H9 (cell line): ENCODE measurements at regions not wholly inside any gene's neighbourhood (a gene's known extent, or its start where the extent isn't known, plus 50 kb on each side); places are given as distances from the start of the nearest gene placed in this dataset.

Source experiments
- DNase-seq: peaks from one replicate; pipeline ENCODE4 v3.0.0-alpha.2; 2017
- H2AFZ ChIP-seq: one replicate; pipeline ENCODE4 v1.6.1; 2013; ENCODE audit warnings: mild to moderate bottlenecking, low read length, control low read depth, moderate library complexity
- H2AK5ac ChIP-seq: 2 replicates; pipeline ENCODE4 v1.6.1; 2013; ENCODE audit warnings: low read length, control low read depth, mixed read lengths; ENCODE audit not compliant: insufficient read length
- H2BK120ac ChIP-seq: one replicate; pipeline ENCODE4 v1.6.1; 2013; ENCODE audit warnings: low read depth, mild to moderate bottlenecking, low read length, control low read depth, inconsistent platforms; ENCODE audit not compliant: poor library complexity, severe bottlenecking
- H2BK12ac ChIP-seq: 2 replicates; pipeline ENCODE4 v1.6.1; 2013; ENCODE audit warnings: low read length, control low read depth, mixed read lengths, low read depth; ENCODE audit not compliant: insufficient read length
- H2BK15ac ChIP-seq: 2 replicates; pipeline ENCODE4 v1.6.1; 2013; ENCODE audit warnings: low read depth, low read length, control low read depth
- H2BK20ac ChIP-seq: one replicate; pipeline ENCODE4 v1.6.1; 2013; ENCODE audit warnings: low read depth, mild to moderate bottlenecking, low read length, control low read depth, inconsistent platforms; ENCODE audit not compliant: poor library complexity, severe bottlenecking
- H2BK5ac ChIP-seq: 2 replicates; pipeline ENCODE4 v1.6.1; 2013; ENCODE audit warnings: low read length, control low read depth, mixed read lengths; ENCODE audit not compliant: insufficient read length
- H3K14ac ChIP-seq: 2 replicates; pipeline ENCODE4 v1.6.1; 2013; ENCODE audit warnings: low read length, control low read depth; ENCODE audit not compliant: insufficient read depth
- H3K18ac ChIP-seq: 2 replicates; pipeline ENCODE4 v1.6.1; 2013; ENCODE audit warnings: low read depth, mild to moderate bottlenecking, mixed read lengths, low read length, control low read depth; ENCODE audit not compliant: insufficient read length
- H3K23ac ChIP-seq: 2 replicates; pipeline ENCODE4 v1.6.1; 2013; ENCODE audit warnings: low read length, control low read depth, mixed read lengths, low read depth; ENCODE audit not compliant: insufficient read length
- H3K23me2 ChIP-seq: 2 replicates; pipeline ENCODE4 v1.6.1; 2013; ENCODE audit warnings: low read depth, mild to moderate bottlenecking, mixed read lengths, low read length, control low read depth; ENCODE audit not compliant: insufficient read length, poor library complexity, severe bottlenecking
- H3K27ac ChIP-seq: 2 replicates; pipeline ENCODE4 v1.5.1; 2013; ENCODE audit warnings: low read length, control low read depth, mixed read lengths, low read depth; ENCODE audit not compliant: insufficient read length
- H3K27me3 ChIP-seq: 2 replicates; pipeline ENCODE4 v1.6.1; 2013; ENCODE audit warnings: low read length, control low read depth, inconsistent platforms; ENCODE audit not compliant: insufficient read depth
- H3K4ac ChIP-seq: 2 replicates; pipeline ENCODE4 v1.6.1; 2013; ENCODE audit warnings: low read depth, mild to moderate bottlenecking, control low read depth, inconsistent platforms, low read length, moderate library complexity
- H3K4me1 ChIP-seq: 2 replicates; pipeline ENCODE4 v1.6.1; 2013; ENCODE audit warnings: low read length, control low read depth, inconsistent platforms; ENCODE audit not compliant: insufficient read depth
- H3K4me2 ChIP-seq: 2 replicates; pipeline ENCODE4 v1.6.1; 2013; ENCODE audit warnings: low read length, control low read depth, mixed read lengths; ENCODE audit not compliant: insufficient read length, insufficient read depth
- H3K56ac ChIP-seq: 2 replicates; pipeline ENCODE4 v1.6.1; 2013; ENCODE audit warnings: low read depth, mild to moderate bottlenecking, mixed read lengths, low read length, control low read depth; ENCODE audit not compliant: insufficient read length
- H3K79me1 ChIP-seq: 2 replicates; pipeline ENCODE4 v1.6.1; 2013; ENCODE audit warnings: low read depth, mild to moderate bottlenecking, moderate library complexity, low read length, control low read depth, inconsistent platforms; ENCODE audit not compliant: insufficient read depth, poor library complexity, severe bottlenecking
- H3K79me2 ChIP-seq: 2 replicates; pipeline ENCODE4 v1.6.1; 2013; ENCODE audit warnings: low read length, control low read depth, inconsistent platforms; ENCODE audit not compliant: insufficient read depth
- H3K9ac ChIP-seq: 2 replicates; pipeline ENCODE4 v1.6.1; 2013; ENCODE audit warnings: low read length, control low read depth, mixed read lengths; ENCODE audit not compliant: insufficient read length; ENCODE audit errors: extremely low read depth
- H3K9me3 ChIP-seq: one replicate; pipeline ENCODE4 v1.6.1; 2013; ENCODE audit warnings: low read depth, low read length, inconsistent platforms; ENCODE audit not compliant: control insufficient read depth
- H3T11ph ChIP-seq: one replicate; pipeline ENCODE4 v1.6.1; 2013; ENCODE audit warnings: mild to moderate bottlenecking, low read length, control low read depth, inconsistent platforms
- H4K20me1 ChIP-seq: one replicate; pipeline ENCODE4 v1.6.1; 2013; ENCODE audit not compliant: control insufficient read depth, insufficient read length, insufficient read depth
- H4K5ac ChIP-seq: 2 replicates; pipeline ENCODE4 v1.6.1; 2013; ENCODE audit warnings: low read depth, mild to moderate bottlenecking, mixed read lengths, low read length, control low read depth; ENCODE audit not compliant: insufficient read length
- H4K8ac ChIP-seq: replicated peaks from 2 replicates; pipeline ENCODE4 v1.6.1; 2013; ENCODE audit warnings: low read length, control low read depth, mixed read lengths, low read depth; ENCODE audit not compliant: insufficient read length
- H4K91ac ChIP-seq: 2 replicates; pipeline ENCODE4 v1.6.1; 2013; ENCODE audit warnings: low read depth, mild to moderate bottlenecking, moderate library complexity, mixed read lengths, low read length, control low read depth; ENCODE audit not compliant: insufficient read length
- H3K27ac Mint-ChIP-seq, 3 experiments: 2 replicates in 2 of 3; 3 replicates in 1 of 3; pipeline ENCODE4 v1.8.0; 2020 to 2021; ENCODE audit warnings: mixed read lengths in 3 of 3, mild to moderate bottlenecking in 1 of 3, moderate library complexity in 1 of 3
- H3K27me3 Mint-ChIP-seq: 2 replicates; pipeline ENCODE4 v1.8.0; 2021; ENCODE audit warnings: low read depth, mild to moderate bottlenecking, moderate library complexity, mixed read lengths
- H3K36me3 Mint-ChIP-seq, 3 experiments: 2 replicates in 2 of 3; 3 replicates in 1 of 3; pipeline ENCODE4 v1.8.0; 2020 to 2021; ENCODE audit warnings: low read depth in 3 of 3, mixed read lengths in 3 of 3; ENCODE audit not compliant: insufficient read depth in 1 of 3
- H3K4me1 Mint-ChIP-seq, 2 experiments: 2 replicates each; pipeline ENCODE4 v1.8.0; 2020; ENCODE audit warnings: mixed read lengths in 2 of 2
- H3K4me3 Mint-ChIP-seq, 2 experiments: 2 replicates in 1 of 2; 3 replicates in 1 of 2; pipeline ENCODE4 v1.8.0; 2020 to 2021; ENCODE audit warnings: mild to moderate bottlenecking in 2 of 2, mixed read lengths in 2 of 2, moderate library complexity in 1 of 2
- H3K9me3 Mint-ChIP-seq, 2 experiments: 2 replicates in 1 of 2; 3 replicates in 1 of 2; pipeline ENCODE4 v1.8.0; 2020; ENCODE audit warnings: mild to moderate bottlenecking in 2 of 2, mixed read lengths in 2 of 2, moderate library complexity in 1 of 2
- CTCF ChIP-seq: fragments of 200-600 bp; sonication (generic); conservative IDR thresholded peaks from 3 replicates; pipeline ENCODE4 v1.8.0; 2021; ENCODE audit warnings: antibody characterized with exemption, mild to moderate bottlenecking
- WGBS: extraction: QIAGEN DNeasy Blood & Tissue Kit; methylation state at CpG from one replicate; pipeline ENCODE4 v1.1.7; 2013; ENCODE audit warnings: missing lambda C conversion rate, low lambda C conversion rate, mixed read lengths; ENCODE audit not compliant: insufficient read length; ENCODE audit errors: extremely low coverage; 5-methylcytosine and 5-hydroxymethylcytosine counted together

- Mint-ChIP-seq H3K9me3 (no peaks in the 10 kb centered on the region), H3K27me3 (no peaks in the 10 kb centered on the region), H3K4me3 (no peak overlapping the region), H3K4me1 (peaks cover 0 to 3% of the 10 kb centered on the region in 2 experiments; a peak in 1 of 4 replicates), H3K36me3 (no peaks in the 10 kb centered on the region; a peak in 1 of 7 replicates), H3K27ac (peak overlapping the region in 1 of 3 experiments; percentile 82; a peak in 1 of 7 replicates)
- H3T11ph ChIP-seq = no peak overlapping the region
- no peak overlapping the region for H4K5ac ChIP-seq
- no peaks in the 10 kb centered on the region for H3K79me2 ChIP-seq
- WGBS = no CpG with 5 or more reads among the region's 14 CpGs
- no peaks in the 10 kb centered on the region for H3K27me3 ChIP-seq
- no peak overlapping the region for H2BK120ac ChIP-seq
- H3K79me1 ChIP-seq = no peaks in the 10 kb centered on the region
- no peak overlapping the region for H4K91ac ChIP-seq
- H3K56ac ChIP-seq = no peak overlapping the region
- no peak overlapping the region for H2BK5ac ChIP-seq
- no peak overlapping the region for H3K18ac ChIP-seq
- no peak for TF ChIP-seq CTCF
- no peaks in the 10 kb centered on the region for H3K23me2 ChIP-seq
- no peak overlapping the region for H3K9ac ChIP-seq
- H3K4me1 ChIP-seq = no peaks in the 10 kb centered on the region
- no peaks in the 10 kb centered on the region for H3K9me3 ChIP-seq
- no peak overlapping the region for H3K4ac ChIP-seq
- H3K14ac ChIP-seq = no peak overlapping the region
- no peak overlapping the region for H2BK12ac ChIP-seq
- no peak overlapping the region; the same call in 1 of the 2 replicates for H2BK15ac ChIP-seq
- H2AFZ ChIP-seq = no peak overlapping the region
- H3K23ac ChIP-seq = no peak overlapping the region
- H3K4me2 ChIP-seq = no peak overlapping the region
- no peak overlapping the region for H4K8ac ChIP-seq
- H4K20me1 ChIP-seq = no peaks in the 10 kb centered on the region
- H2AK5ac ChIP-seq = no peak overlapping the region
- no peak overlapping the region for H2BK20ac ChIP-seq
- no peak overlapping the region for H3K27ac ChIP-seq
- no peak for DNase-seq
Measured at GRCh38 chr10:45180507-45180906, 134.9 kb downstream of the OR13A1 start.
